ENCODE measurements at regions not wholly inside any gene's neighbourhood (a gene's known extent, or its start where the extent isn't known, plus 50 kb on each side); places are given as distances from the start of the nearest gene placed in this dataset.
"Not testable (repeated sequence)": the region's sequence is repeated elsewhere in the genome, so short reads cannot be mapped to it uniquely, and the experiment has no call there.

- Mint-ChIP-seq H3K27ac (no peak overlapping the region), H3K27me3 (ENCODE audit: low read depth) (no peaks in the 10 kb centered on the region), H3K4me3 (no peak overlapping the region), H3K36me3 (ENCODE audit: insufficient read depth in 2 of 2) (no peaks in the 10 kb centered on the region), H3K4me1 (ENCODE audit: low read depth) (no peaks in the 10 kb centered on the region), H3K9me3 (peaks cover 0 to 1% of the 10 kb centered on the region in 2 donors)
- DNase-seq = no peak
- no peak for ATAC-seq (replicated peaks in 1 of 2)
These were observed 63.5 kb downstream of the SPATA31D1 start for GRCh38 chr9:82052081-82052480.

- Mint-ChIP-seq H3K4me1 (ENCODE audit: low read depth) (no peaks in the 10 kb centered on the region), H3K36me3 (ENCODE audit: insufficient read depth in 2 of 2) (no peaks in the 10 kb centered on the region), H3K4me3 (no peak overlapping the region), H3K9me3 (peaks cover 0 to 1% of the 10 kb centered on the region in 2 donors), H3K27me3 (ENCODE audit: low read depth) (no peaks in the 10 kb centered on the region), H3K27ac (no peak overlapping the region)
- DNase-seq (no peak), ATAC-seq (replicated peaks in 1 of 2) (no peak)
These were observed 65.9 kb downstream of the SPATA31D1 start for GRCh38 chr9:82054264-82055015.

DNA sequence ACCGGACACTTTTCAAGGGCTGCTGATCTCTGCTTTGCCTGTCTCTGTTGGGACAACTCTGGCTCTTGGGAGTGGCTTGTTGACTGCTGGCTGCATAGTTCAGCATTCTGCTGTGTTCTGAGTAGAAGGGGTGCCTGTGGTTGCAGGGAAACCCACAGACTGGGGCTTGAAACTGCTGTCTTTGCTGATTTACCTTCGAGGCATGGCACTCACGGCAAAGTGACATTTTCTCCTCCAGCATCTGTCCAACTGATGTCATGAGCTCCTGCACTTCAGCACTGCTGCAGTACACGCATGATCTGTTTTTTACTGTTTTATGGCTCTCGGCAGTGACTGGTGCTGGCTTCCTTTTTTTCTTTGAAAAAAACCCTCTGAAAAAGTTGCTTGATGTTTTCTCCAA is 69.2 kb downstream of the SPATA31D1 start:
- H3K4me1 Mint-ChIP-seq (ENCODE audit: low read depth) = no peaks in the 10 kb centered on the region
- no peak overlapping the region for H3K4me3 Mint-ChIP-seq
- H3K27me3 Mint-ChIP-seq (ENCODE audit: low read depth) = no peaks in the 10 kb centered on the region
- peaks cover 0 to 2% of the 10 kb centered on the region in 2 donors for H3K9me3 Mint-ChIP-seq
- H3K36me3 Mint-ChIP-seq (ENCODE audit: insufficient read depth in 2 of 2) = no peaks in the 10 kb centered on the region
- DNase-seq (no peak), ATAC-seq (replicated peaks in 1 of 2) (no peak)
- H3K27ac Mint-ChIP-seq = no peak overlapping the region

- DNase-seq; H3K4me3 Mint-ChIP-seq; H3K36me3 Mint-ChIP-seq (ENCODE audit: insufficient read depth in 2 of 2); H3K27me3 Mint-ChIP-seq (ENCODE audit: low read depth); ATAC-seq (replicated peaks in 1 of 2); H3K4me1 Mint-ChIP-seq (ENCODE audit: low read depth); H3K27ac Mint-ChIP-seq; H3K9me3 Mint-ChIP-seq: not testable (repeated sequence)
These were observed 73.2 kb downstream of the SPATA31D1 start for GRCh38 chr9:82061801-82062200.

GRCh38 chr9:82062245-82062644 is 73.7 kb downstream of the SPATA31D1 start:
- DNase-seq (no peak), ATAC-seq (replicated peaks in 1 of 2) (no peak)
- H3K27ac Mint-ChIP-seq = no peak overlapping the region
- H3K4me1 Mint-ChIP-seq (ENCODE audit: low read depth) = no peaks in the 10 kb centered on the region
- H3K4me3 Mint-ChIP-seq = no peak overlapping the region
- H3K36me3 Mint-ChIP-seq (ENCODE audit: insufficient read depth in 2 of 2) = no peaks in the 10 kb centered on the region
- H3K9me3 Mint-ChIP-seq = peaks cover 0 to 2% of the 10 kb centered on the region in 2 donors
- no peaks in the 10 kb centered on the region for H3K27me3 Mint-ChIP-seq (ENCODE audit: low read depth)

GRCh38 chr9:82073551-82074543 is 85.3 kb downstream of the SPATA31D1 start:
- no peaks in the 10 kb centered on the region for H3K4me1 Mint-ChIP-seq (ENCODE audit: low read depth)
- no peaks in the 10 kb centered on the region for H3K27me3 Mint-ChIP-seq (ENCODE audit: low read depth)
- H3K4me3 Mint-ChIP-seq = no peak overlapping the region

GRCh38 chr9:82080265-82080664 is 91.7 kb downstream of the SPATA31D1 start:
- Mint-ChIP-seq H3K27me3 (ENCODE audit: low read depth) (no peaks in the 10 kb centered on the region), H3K27ac (no peak overlapping the region), H3K4me1 (ENCODE audit: low read depth) (no peaks in the 10 kb centered on the region), H3K4me3 (no peak overlapping the region), H3K36me3 (ENCODE audit: insufficient read depth in 2 of 2) (no peaks in the 10 kb centered on the region), H3K9me3 (peaks cover 4% of the 10 kb centered on the region in 2 donors)
- DNase-seq = no peak
- ATAC-seq (replicated peaks in 1 of 2) = no peak

More at GRCh38 chr9:82073551-82074543, 85.3 kb downstream of the SPATA31D1 start:
- no peak overlapping the region for H3K27ac Mint-ChIP-seq
- H3K36me3 Mint-ChIP-seq (ENCODE audit: insufficient read depth in 2 of 2) = no peaks in the 10 kb centered on the region
- DNase-seq (no peak), ATAC-seq (replicated peaks in 1 of 2) (no peak)
- H3K9me3 Mint-ChIP-seq = peaks cover 2 to 4% of the 10 kb centered on the region in 2 donors

GRCh38 chr9:82081496-82081895 is 92.9 kb downstream of the SPATA31D1 start:
- DNase-seq = no peak
- peaks cover 4 to 8% of the 10 kb centered on the region in 2 donors for H3K9me3 Mint-ChIP-seq
- H3K27me3 Mint-ChIP-seq (ENCODE audit: low read depth) = no peaks in the 10 kb centered on the region
- no peak for ATAC-seq (replicated peaks in 1 of 2)
- no peaks in the 10 kb centered on the region for H3K36me3 Mint-ChIP-seq (ENCODE audit: insufficient read depth in 2 of 2)
- no peak overlapping the region for H3K4me3 Mint-ChIP-seq
- no peaks in the 10 kb centered on the region for H3K4me1 Mint-ChIP-seq (ENCODE audit: low read depth)
- no peak overlapping the region for H3K27ac Mint-ChIP-seq

- Mint-ChIP-seq H3K4me3 (no peak overlapping the region), H3K36me3 (ENCODE audit: insufficient read depth in 2 of 2) (no peaks in the 10 kb centered on the region), H3K27ac (no peak overlapping the region), H3K4me1 (ENCODE audit: low read depth) (no peaks in the 10 kb centered on the region), H3K27me3 (ENCODE audit: low read depth) (no peaks in the 10 kb centered on the region), H3K9me3 (peaks cover 1 to 9% of the 10 kb centered on the region in 2 donors)
- DNase-seq (no peak), ATAC-seq (replicated peaks in 1 of 2) (no peak)
These were observed 94.0 kb downstream of the SPATA31D1 start for GRCh38 chr9:82082563-82082962.

DNA sequence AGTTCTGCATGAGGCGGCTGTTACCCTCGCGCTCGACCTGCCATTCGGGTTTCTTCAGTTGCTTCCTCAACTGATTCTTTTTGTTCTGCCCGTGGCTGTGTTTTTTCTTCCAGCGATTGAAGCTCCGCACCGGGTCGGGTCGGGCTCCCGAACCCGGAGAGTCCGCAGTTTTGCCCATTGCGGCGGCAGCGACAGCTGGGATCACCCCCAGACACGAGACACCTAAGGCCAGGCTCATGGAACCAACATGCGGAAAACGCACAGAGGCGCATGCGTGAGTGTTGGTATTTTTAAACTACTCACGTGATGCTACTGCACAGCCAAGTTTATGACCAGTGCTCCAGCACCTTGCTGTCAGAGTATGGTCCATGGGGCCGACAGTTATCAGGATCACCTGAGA is 100.0 kb downstream of the SPATA31D1 start:
- Mint-ChIP-seq H3K9me3 (peaks cover 2 to 9% of the 10 kb centered on the region in 2 donors), H3K27me3 (ENCODE audit: low read depth) (no peaks in the 10 kb centered on the region), H3K27ac (no peak overlapping the region), H3K4me1 (ENCODE audit: low read depth) (no peaks in the 10 kb centered on the region), H3K4me3 (no peak overlapping the region), H3K36me3 (ENCODE audit: insufficient read depth in 2 of 2) (no peaks in the 10 kb centered on the region)
- ATAC-seq (replicated peaks in 1 of 2) (no peak), DNase-seq (no peak)

DNA sequence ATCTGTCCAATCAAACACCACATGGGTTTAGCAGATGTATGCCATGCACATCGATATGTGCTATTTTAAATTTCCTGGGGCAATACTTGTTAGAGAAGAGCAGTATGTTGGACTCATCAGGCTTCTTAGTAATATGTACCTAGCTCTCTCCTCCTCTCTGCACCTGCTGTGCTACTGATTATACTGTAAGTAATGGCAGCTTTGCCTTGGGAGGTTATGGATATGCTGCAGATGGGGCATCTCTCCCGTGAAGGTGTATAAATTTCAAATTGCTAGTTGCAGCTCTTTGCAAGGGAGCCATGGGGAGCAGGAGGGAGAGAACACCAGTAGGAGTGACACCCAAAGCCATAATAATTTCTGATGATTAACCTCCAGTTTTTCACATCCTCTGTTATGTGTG is 101.5 kb downstream of the SPATA31D1 start:
- Mint-ChIP-seq H3K27ac (no peak overlapping the region), H3K4me1 (ENCODE audit: low read depth) (no peaks in the 10 kb centered on the region), H3K36me3 (ENCODE audit: insufficient read depth in 2 of 2) (no peaks in the 10 kb centered on the region), H3K27me3 (ENCODE audit: low read depth) (no peaks in the 10 kb centered on the region), H3K9me3 (peaks cover 4 to 11% of the 10 kb centered on the region in 2 donors), H3K4me3 (no peak overlapping the region)
- DNase-seq (no peak), ATAC-seq (replicated peaks in 1 of 2) (no peak)

- peaks cover 5 to 11% of the 10 kb centered on the region in 2 donors for H3K9me3 Mint-ChIP-seq
- no peak overlapping the region for H3K27ac Mint-ChIP-seq
- DNase-seq (no peak), ATAC-seq (replicated peaks in 1 of 2) (no peak)
- no peaks in the 10 kb centered on the region for H3K27me3 Mint-ChIP-seq (ENCODE audit: low read depth)
- no peaks in the 10 kb centered on the region for H3K36me3 Mint-ChIP-seq (ENCODE audit: insufficient read depth in 2 of 2)
- no peaks in the 10 kb centered on the region for H3K4me1 Mint-ChIP-seq (ENCODE audit: low read depth)
- no peak overlapping the region for H3K4me3 Mint-ChIP-seq
These were observed 102.5 kb downstream of the SPATA31D1 start for GRCh38 chr9:82091100-82091499.

GRCh38 chr9:82091610-82092009 is 103.0 kb downstream of the SPATA31D1 start:
- no peaks in the 10 kb centered on the region for H3K27me3 Mint-ChIP-seq (ENCODE audit: low read depth)
- H3K4me3 Mint-ChIP-seq = no peak overlapping the region
- H3K36me3 Mint-ChIP-seq (ENCODE audit: insufficient read depth in 2 of 2) = no peaks in the 10 kb centered on the region
- peaks cover 5 to 7% of the 10 kb centered on the region in 2 donors for H3K9me3 Mint-ChIP-seq
- no peak overlapping the region for H3K27ac Mint-ChIP-seq
- no peaks in the 10 kb centered on the region for H3K4me1 Mint-ChIP-seq (ENCODE audit: low read depth)
- ATAC-seq (replicated peaks in 1 of 2) = no peak
- DNase-seq = no peak
